ENCODE measurements at regions not wholly inside any gene's neighbourhood (a gene's known extent, or its start where the extent isn't known, plus 50 kb on each side); places are given as distances from the start of the nearest gene placed in this dataset.

DNA sequence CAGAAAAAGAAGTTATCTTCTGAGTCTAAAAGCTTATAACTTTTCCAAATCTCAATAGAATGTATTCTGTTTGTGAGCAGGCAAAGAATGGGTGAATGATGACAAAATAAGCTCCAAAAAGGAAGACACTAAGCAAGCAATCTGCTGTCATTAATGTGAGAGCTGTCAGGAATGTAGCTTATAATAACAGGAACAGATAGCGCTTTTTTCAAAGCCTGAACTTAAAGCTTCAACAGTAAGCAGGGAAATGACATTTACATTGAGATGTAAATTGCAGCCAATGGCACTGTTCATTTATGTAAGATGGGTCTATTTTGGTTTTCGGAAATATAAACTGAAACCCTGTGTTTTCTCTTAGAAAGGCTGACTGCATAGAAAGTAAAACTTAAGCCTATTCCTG lies 1005.9 kb downstream of the PDHA2 start:
- Histone ChIP-seq H3K4me3 (no peak overlapping the region), H3K4me1 (ENCODE audit: control insufficient read depth, insufficient read depth, low read length) (no peaks in the 10 kb centered on the region), H3K36me3 (ENCODE audit: control insufficient read depth in 2 of 2, insufficient read depth in 2 of 2, low read length in 1 of 2) (no peaks in the 10 kb centered on the region), H3K9me3 (replicated peaks; ENCODE audit: control insufficient read depth, insufficient read depth, low read length) (no peaks in the 10 kb centered on the region), H2AFZ (ENCODE audit: control insufficient read depth, low read depth, low read length) (no peak overlapping the region), H4K20me1 (ENCODE audit: control insufficient read depth, insufficient read depth) (no peaks in the 10 kb centered on the region), H3K9ac (ENCODE audit: control insufficient read depth, insufficient read depth, low read length) (no peak overlapping the region), H3K79me2 (ENCODE audit: control insufficient read depth, insufficient read depth, low read length) (no peaks in the 10 kb centered on the region), H3K4me2 (ENCODE audit: control insufficient read depth, insufficient read depth) (no peak overlapping the region), H3K27ac (ENCODE audit: control insufficient read depth, insufficient read depth) (no peak overlapping the region), H3K27me3 (replicated peaks in 1 of 2; ENCODE audit: control insufficient read depth in 2 of 2, insufficient read depth in 2 of 2, low read length in 1 of 2) (no peaks in the 10 kb centered on the region)
- DNase-seq (ENCODE audit: low read depth, low spot score) (no peak), FAIRE-seq (no peak), ATAC-seq (no peak)
- POLR2A ChIA-PET = no interaction called here
- no TSS peak for BruUV-seq (replicated peaks)
- RAD21 ChIA-PET (ENCODE audit: unreplicated experiment) = no interaction called here
- intact Hi-C loops (cut with micrococcal nuclease; ENCODE audit: unreplicated experiment) = no loop called here
- in situ Hi-C loops (cut with MboI) = no loop called here
- WGBS (ENCODE audit: insufficient coverage, insufficient replicate concordance, low lambda C conversion rate, missing lambda C conversion rate) = 24% methylated on average over 2 of the region's 2 CpGs
- CTCF ChIA-PET = no interaction called here
- TF ChIP-seq, protein P1, sequence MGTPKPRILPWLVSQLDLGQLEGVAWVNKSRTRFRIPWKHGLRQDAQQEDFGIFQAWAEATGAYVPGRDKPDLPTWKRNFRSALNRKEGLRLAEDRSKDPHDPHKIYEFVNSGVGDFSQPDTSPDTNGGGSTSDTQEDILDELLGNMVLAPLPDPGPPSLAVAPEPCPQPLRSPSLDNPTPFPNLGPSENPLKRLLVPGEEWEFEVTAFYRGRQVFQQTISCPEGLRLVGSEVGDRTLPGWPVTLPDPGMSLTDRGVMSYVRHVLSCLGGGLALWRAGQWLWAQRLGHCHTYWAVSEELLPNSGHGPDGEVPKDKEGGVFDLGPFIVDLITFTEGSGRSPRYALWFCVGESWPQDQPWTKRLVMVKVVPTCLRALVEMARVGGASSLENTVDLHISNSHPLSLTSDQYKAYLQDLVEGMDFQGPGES (IDR thresholded peaks at IDR 0.05) = no peak
- TF ChIP-seq TAF1 (IDR thresholded peaks at IDR 0.05; ENCODE audit: borderline replicate concordance, low read depth, low read length) (no peak), CBX3 (IDR thresholded peaks at IDR 0.05; ENCODE audit: borderline replicate concordance, low read depth) (no peak), ZBTB4 (CRISPR knock-in tag; IDR thresholded peaks at IDR 0.05) (no peak), ZNF384 (IDR thresholded peaks at IDR 0.05; ENCODE audit: borderline replicate concordance, low read depth, low read length) (no peak), NRF1 (conservative IDR thresholded peaks at IDR 0.05; ENCODE audit: low read depth, low read length) (no peak), CEBPB (IDR thresholded peaks at IDR 0.05; ENCODE audit: borderline replicate concordance in 1 of 2, low read depth in 2 of 2, low read length in 2 of 2) (no peak), CREB1 (IDR thresholded peaks at IDR 0.05; ENCODE audit: low read depth) (no peak), PRDM15 (CRISPR knock-in tag; IDR thresholded peaks at IDR 0.05) (no peak), ESRRA (IDR thresholded peaks at IDR 0.05; ENCODE audit: low read length) (no peak), MYB (IDR thresholded peaks at IDR 0.05; ENCODE audit: borderline replicate concordance, low read depth, low read length) (no peak), RBBP5 (conservative IDR thresholded peaks at IDR 0.05) (no peak), BCL11A (IDR thresholded peaks at IDR 0.05; ENCODE audit: low read depth, low read length) (no peak), HDGF (IDR thresholded peaks at IDR 0.05) (no peak)
- SMC1A ChIA-PET (ENCODE audit: uncharacterized antibody, unreplicated experiment) = no interaction called here

Data from GM12878 (cell line).